ENCODE measurements at regions not wholly inside any gene's neighbourhood (a gene's known extent, or its start where the extent isn't known, plus 50 kb on each side); places are given as distances from the start of the nearest gene placed in this dataset.

GRCh38 chr3:21054064-21054463, 696.9 kb downstream of the ZNF385D start:
- H3K27me3 Mint-ChIP-seq, result no peaks in the 10 kb centered on the region
- no peak for DNase-seq
- H3K4me3 Mint-ChIP-seq, result no peak overlapping the region
- H3K9me3 Mint-ChIP-seq, result peaks cover 30% of the 10 kb centered on the region
- H3K4me1 Mint-ChIP-seq (ENCODE audit: low read depth), result no peaks in the 10 kb centered on the region
- no peaks in the 10 kb centered on the region for H3K36me3 Mint-ChIP-seq (ENCODE audit: low read depth)
- no peak overlapping the region for H3K27ac Mint-ChIP-seq

GRCh38 chr3:21049334-21050062, 701.5 kb downstream of the ZNF385D start:
- no peak overlapping the region for H3K4me3 Mint-ChIP-seq
- no peaks in the 10 kb centered on the region for H3K27me3 Mint-ChIP-seq
- H3K9me3 Mint-ChIP-seq, result peaks cover 12% of the 10 kb centered on the region
- DNase-seq, result no peak
- no peak overlapping the region for H3K27ac Mint-ChIP-seq
- no peaks in the 10 kb centered on the region for H3K4me1 Mint-ChIP-seq (ENCODE audit: low read depth)
- H3K36me3 Mint-ChIP-seq (ENCODE audit: low read depth), result no peaks in the 10 kb centered on the region

- Mint-ChIP-seq H3K4me1 (ENCODE audit: low read depth) (no peaks in the 10 kb centered on the region), H3K9me3 (peaks cover 10% of the 10 kb centered on the region), H3K27me3 (no peaks in the 10 kb centered on the region)
Observed at GRCh38 chr3:21043139-21043538, 707.9 kb downstream of the ZNF385D start.

GRCh38 chr3:21042184-21042583, 708.8 kb downstream of the ZNF385D start:
- Mint-ChIP-seq H3K4me3 (no peak overlapping the region), H3K4me1 (ENCODE audit: low read depth) (no peaks in the 10 kb centered on the region), H3K27ac (no peak overlapping the region), H3K36me3 (ENCODE audit: low read depth) (no peaks in the 10 kb centered on the region), H3K27me3 (no peaks in the 10 kb centered on the region), H3K9me3 (peaks cover 10% of the 10 kb centered on the region)
- DNase-seq, result no peak

More at GRCh38 chr3:21043139-21043538, 707.9 kb downstream of the ZNF385D start:
- DNase-seq, result no peak
- Mint-ChIP-seq H3K27ac (no peak overlapping the region), H3K36me3 (ENCODE audit: low read depth) (no peaks in the 10 kb centered on the region), H3K4me3 (no peak overlapping the region)

GRCh38 chr3:21041621-21042020, 709.4 kb downstream of the ZNF385D start:
- Mint-ChIP-seq H3K36me3 (ENCODE audit: low read depth) (no peaks in the 10 kb centered on the region), H3K27me3 (no peaks in the 10 kb centered on the region), H3K4me3 (no peak overlapping the region), H3K9me3 (peaks cover 10% of the 10 kb centered on the region), H3K27ac (no peak overlapping the region), H3K4me1 (ENCODE audit: low read depth) (no peaks in the 10 kb centered on the region)
- no peak for DNase-seq

GRCh38 chr3:21036888-21037287, 714.1 kb downstream of the ZNF385D start:
- Mint-ChIP-seq H3K27me3 (no peaks in the 10 kb centered on the region), H3K36me3 (ENCODE audit: low read depth) (no peaks in the 10 kb centered on the region), H3K4me1 (ENCODE audit: low read depth) (no peaks in the 10 kb centered on the region), H3K4me3 (no peak overlapping the region), H3K27ac (no peak overlapping the region), H3K9me3 (peaks cover 11% of the 10 kb centered on the region)
- DNase-seq, result no peak

GRCh38 chr3:21028412-21028811, 722.6 kb downstream of the ZNF385D start:
- H3K36me3 Mint-ChIP-seq (ENCODE audit: low read depth), result no peaks in the 10 kb centered on the region
- no peak for DNase-seq
- no peaks in the 10 kb centered on the region for H3K4me1 Mint-ChIP-seq (ENCODE audit: low read depth)
- no peak overlapping the region for H3K4me3 Mint-ChIP-seq
- no peaks in the 10 kb centered on the region for H3K27me3 Mint-ChIP-seq
- peaks cover 21% of the 10 kb centered on the region for H3K9me3 Mint-ChIP-seq
- H3K27ac Mint-ChIP-seq, result no peak overlapping the region

- no peaks in the 10 kb centered on the region for H3K27me3 Mint-ChIP-seq
Observed at GRCh38 chr3:21024563-21024962, 726.4 kb downstream of the ZNF385D start.

GRCh38 chr3:21020681-21021080, 730.3 kb downstream of the ZNF385D start:
- no peaks in the 10 kb centered on the region for H3K27me3 Mint-ChIP-seq
- no peaks in the 10 kb centered on the region for H3K4me1 Mint-ChIP-seq (ENCODE audit: low read depth)
- H3K9me3 Mint-ChIP-seq, result peaks cover 15% of the 10 kb centered on the region
- no peak overlapping the region for H3K27ac Mint-ChIP-seq
- no peak overlapping the region for H3K4me3 Mint-ChIP-seq
- no peak for DNase-seq
- H3K36me3 Mint-ChIP-seq (ENCODE audit: low read depth), result no peaks in the 10 kb centered on the region

More at GRCh38 chr3:21024563-21024962, 726.4 kb downstream of the ZNF385D start:
- Mint-ChIP-seq H3K9me3 (peaks cover 24% of the 10 kb centered on the region), H3K4me1 (ENCODE audit: low read depth) (no peaks in the 10 kb centered on the region), H3K36me3 (ENCODE audit: low read depth) (no peaks in the 10 kb centered on the region), H3K4me3 (no peak overlapping the region), H3K27ac (no peak overlapping the region)
- DNase-seq, result no peak

- Mint-ChIP-seq H3K4me3 (no peak overlapping the region), H3K27me3 (no peaks in the 10 kb centered on the region), H3K27ac (no peak overlapping the region), H3K36me3 (ENCODE audit: low read depth) (no peaks in the 10 kb centered on the region), H3K9me3 (peaks cover 15% of the 10 kb centered on the region), H3K4me1 (ENCODE audit: low read depth) (no peaks in the 10 kb centered on the region)
- no peak for DNase-seq
Observed at GRCh38 chr3:21020043-21020442, 731.0 kb downstream of the ZNF385D start.

- Mint-ChIP-seq H3K4me1 (ENCODE audit: low read depth) (no peaks in the 10 kb centered on the region), H3K27ac (no peak overlapping the region), H3K36me3 (ENCODE audit: low read depth) (no peaks in the 10 kb centered on the region), H3K27me3 (no peaks in the 10 kb centered on the region), H3K9me3 (peaks cover 33% of the 10 kb centered on the region), H3K4me3 (no peak overlapping the region)
- no peak for DNase-seq
Observed at GRCh38 chr3:21017115-21017852, 733.7 kb downstream of the ZNF385D start.

- no peaks in the 10 kb centered on the region for H3K36me3 Mint-ChIP-seq (ENCODE audit: low read depth)
- no peaks in the 10 kb centered on the region for H3K27me3 Mint-ChIP-seq
- H3K27ac Mint-ChIP-seq, result no peak overlapping the region
- no peak for DNase-seq
- peaks cover 43% of the 10 kb centered on the region for H3K9me3 Mint-ChIP-seq
- no peaks in the 10 kb centered on the region for H3K4me1 Mint-ChIP-seq (ENCODE audit: low read depth)
- H3K4me3 Mint-ChIP-seq, result no peak overlapping the region
Observed at GRCh38 chr3:21013566-21013965, 737.4 kb downstream of the ZNF385D start.

- no peak overlapping the region for H3K27ac Mint-ChIP-seq
- H3K27me3 Mint-ChIP-seq, result no peaks in the 10 kb centered on the region
- H3K4me3 Mint-ChIP-seq, result no peak overlapping the region
- no peaks in the 10 kb centered on the region for H3K4me1 Mint-ChIP-seq (ENCODE audit: low read depth)
- DNase-seq, result no peak
- H3K36me3 Mint-ChIP-seq (ENCODE audit: low read depth), result no peaks in the 10 kb centered on the region
- peaks cover 11% of the 10 kb centered on the region for H3K9me3 Mint-ChIP-seq
Observed at GRCh38 chr3:20999661-21000060, 751.3 kb downstream of the ZNF385D start.

GRCh38 chr3:20997183-20997582, 753.8 kb downstream of the ZNF385D start:
- no peak for DNase-seq
- H3K4me1 Mint-ChIP-seq (ENCODE audit: low read depth), result no peaks in the 10 kb centered on the region
- peaks cover 4% of the 10 kb centered on the region for H3K9me3 Mint-ChIP-seq
- no peaks in the 10 kb centered on the region for H3K36me3 Mint-ChIP-seq (ENCODE audit: low read depth)
- H3K27me3 Mint-ChIP-seq, result no peaks in the 10 kb centered on the region
- H3K27ac Mint-ChIP-seq, result no peak overlapping the region
- no peak overlapping the region for H3K4me3 Mint-ChIP-seq

- no peak overlapping the region for H3K27ac Mint-ChIP-seq
- no peaks in the 10 kb centered on the region for H3K27me3 Mint-ChIP-seq
- no peaks in the 10 kb centered on the region for H3K36me3 Mint-ChIP-seq (ENCODE audit: low read depth)
- H3K4me3 Mint-ChIP-seq, result no peak overlapping the region
- no peak for DNase-seq
- H3K4me1 Mint-ChIP-seq (ENCODE audit: low read depth), result no peaks in the 10 kb centered on the region
- H3K9me3 Mint-ChIP-seq, result peaks cover 12% of the 10 kb centered on the region
Observed at GRCh38 chr3:20990896-20991295, 760.1 kb downstream of the ZNF385D start.
